Body of pancreas (tissue), 4 donors: ENCODE measurements at regions not wholly inside any gene's neighbourhood (a gene's known extent, or its start where the extent isn't known, plus 50 kb on each side); places are given as distances from the start of the nearest gene placed in this dataset.

Experiments used
- CTCF ChIP-seq, 7 experiments: fragments of 450-650 bp in 4 of 7; fragments of 200-600 bp in 3 of 7; sonication (generic) in 3 of 7; IDR thresholded peaks; one replicate each; pipeline ENCODE4 v1.5.1; 2016 to 2019; ENCODE audit warnings: antibody characterized with exemption in 7 of 7
- POLR2A ChIP-seq, 3 donors: fragments of 450-650 bp; IDR thresholded peaks; one replicate each; pipeline ENCODE4 v1.6.1; 2016; ENCODE audit warnings: antibody characterized with exemption in 3 of 3, mild to moderate bottlenecking in 2 of 3

DNA sequence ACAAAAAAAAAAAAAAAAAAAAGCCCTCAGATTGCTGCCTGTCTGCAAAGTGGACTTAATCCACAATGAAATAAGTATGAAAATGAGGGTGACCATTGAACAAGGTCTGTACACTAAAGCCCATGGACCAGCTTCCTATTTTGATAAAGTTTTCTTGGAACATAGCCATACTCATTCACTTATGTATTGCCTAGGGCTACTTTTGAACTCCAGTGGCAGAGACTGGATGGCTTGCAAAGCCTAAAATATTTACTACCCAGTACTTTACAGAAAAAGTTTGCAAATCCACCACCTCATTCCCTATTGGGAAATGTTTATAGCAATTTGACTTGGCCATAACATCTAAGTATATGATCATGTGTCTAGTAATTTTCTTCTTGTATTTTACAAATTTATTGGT, 481.7 kb downstream of the NAF1 start:
- TF ChIP-seq CTCF (IDR thresholded peaks at IDR 0.05) (no peak), POLR2A (IDR thresholded peaks at IDR 0.05) (no peak)
